Keratinocyte (primary cell): ENCODE measurements at regions not wholly inside any gene's neighbourhood (a gene's known extent, or its start where the extent isn't known, plus 50 kb on each side); places are given as distances from the start of the nearest gene placed in this dataset.

ENCODE experiments used
- DNase-seq: peaks from one replicate; pipeline ENCODE4 v3.0.0-alpha.2; 2011; ENCODE audit warnings: low read depth, missing footprints, low spot score
- FAIRE-seq: peaks from 2 replicates; lab custom pipeline; 2011; peaks lifted over from hg19 to GRCh38; lab: Jason Lieb, UNC
- H2AFZ ChIP-seq: 2 replicates; pipeline ENCODE4 v1.6.0; 2012; ENCODE audit warnings: low read length, control low read depth, inconsistent platforms; ENCODE audit not compliant: control insufficient read depth
- H3K27ac ChIP-seq: 2 replicates; pipeline ENCODE4 v1.5.1; 2011; ENCODE audit warnings: low read length; ENCODE audit not compliant: control insufficient read depth, insufficient read depth
- H3K27me3 ChIP-seq: 3 replicates; pipeline ENCODE4 v1.6.0; 2011; ENCODE audit warnings: low read length; ENCODE audit not compliant: control insufficient read depth, insufficient read depth; ENCODE audit errors: extremely low read depth
- H3K36me3 ChIP-seq, 2 experiments: 2 replicates in 1 of 2; 3 replicates in 1 of 2; pipeline ENCODE4 v1.5.1; 2011; ENCODE audit warnings: low read length in 2 of 2, mild to moderate bottlenecking in 1 of 2; ENCODE audit not compliant: control insufficient read depth in 2 of 2, insufficient read depth in 2 of 2; ENCODE audit errors: extremely low read depth in 1 of 2
- H3K4me1 ChIP-seq: 3 replicates; pipeline ENCODE4 v1.5.1; 2011; ENCODE audit warnings: low read length; ENCODE audit not compliant: control insufficient read depth, insufficient read depth; ENCODE audit errors: extremely low read depth
- H3K4me2 ChIP-seq: 3 replicates; pipeline ENCODE4 v1.6.0; 2011; ENCODE audit warnings: low read depth, low read length; ENCODE audit not compliant: control insufficient read depth, insufficient read depth; ENCODE audit errors: extremely low read depth
- H3K4me3 ChIP-seq, 3 experiments: fragments of 200-600 bp in 1 of 3; sonication (generic) in 1 of 3; 2 replicates in 2 of 3; 3 replicates in 1 of 3; pipeline ENCODE4 v1.5.1; 2011 to 2016; ENCODE audit warnings: low read length in 3 of 3, mild to moderate bottlenecking in 3 of 3, control low read depth in 2 of 3, inconsistent platforms in 1 of 3, low read depth in 1 of 3, mixed read lengths in 1 of 3, mixed run types in 1 of 3, moderate library complexity in 1 of 3; ENCODE audit not compliant: control insufficient read depth in 2 of 3, insufficient read depth in 2 of 3; ENCODE audit errors: extremely low read depth in 1 of 3
- H3K79me2 ChIP-seq: 2 replicates; pipeline ENCODE4 v1.6.0; 2012; ENCODE audit warnings: low read length; ENCODE audit not compliant: control insufficient read depth, insufficient read depth
- H3K9ac ChIP-seq: 3 replicates; pipeline ENCODE4 v1.6.0; 2011; ENCODE audit warnings: low read length; ENCODE audit not compliant: control insufficient read depth, insufficient read depth; ENCODE audit errors: extremely low read depth
- H3K9me1 ChIP-seq: 3 replicates; pipeline ENCODE4 v1.6.0; 2011; ENCODE audit warnings: low read length; ENCODE audit not compliant: control insufficient read depth, insufficient read depth; ENCODE audit errors: extremely low read depth
- H3K9me3 ChIP-seq: 2 replicates; pipeline ENCODE4 v1.5.1; 2012; ENCODE audit warnings: low read depth, low read length; ENCODE audit not compliant: control insufficient read depth
- H4K20me1 ChIP-seq: 3 replicates; pipeline ENCODE4 v1.6.0; 2011; ENCODE audit warnings: low read length; ENCODE audit not compliant: control insufficient read depth, insufficient read depth; ENCODE audit errors: extremely low read depth
- CTCF ChIP-seq, 3 experiments: IDR thresholded peaks in 1 of 3; conservative IDR thresholded peaks in 1 of 3; optimal IDR thresholded peaks in 1 of 3; 2 replicates in 2 of 3; 3 replicates in 1 of 3; pipeline versions ENCODE3 to v1.5.1; 2011; ENCODE audit warnings: low read length in 3 of 3, mild to moderate bottlenecking in 3 of 3, moderate library complexity in 2 of 3, control low read depth in 1 of 3, inconsistent platforms in 1 of 3; ENCODE audit not compliant: insufficient read depth in 2 of 3; ENCODE audit errors: extremely low read depth in 1 of 3
- EZH2 ChIP-seq: IDR thresholded peaks from one replicate; pipeline ENCODE4 v1.6.1; 2012; ENCODE audit warnings: inconsistent platforms, mild to moderate bottlenecking, low read length, moderate library complexity
- dilution Hi-C: fragments of 300-500 bp; cut with MboI; formaldehyde crosslinking; loops from one replicate; pipeline ENCODE4 v1.7.0; 2020; ENCODE audit warnings: low sequenced_read_pairs; ENCODE audit not compliant: extremely low pct_ligation_motif_present

- Histone ChIP-seq H3K9me3 (no peaks in the 10 kb centered on the region), H3K27ac (no peak overlapping the region), H3K9me1 (no peaks in the 10 kb centered on the region), H3K9ac (no peak overlapping the region), H4K20me1 (no peaks in the 10 kb centered on the region), H3K27me3 (no peaks in the 10 kb centered on the region), H3K4me1 (no peaks in the 10 kb centered on the region), H3K36me3 (no peaks in the 10 kb centered on the region), H3K4me3 (no peak overlapping the region), H3K79me2 (no peaks in the 10 kb centered on the region), H3K4me2 (no peak overlapping the region), H2AFZ (no peak overlapping the region)
- no peak for TF ChIP-seq EZH2
- TF ChIP-seq CTCF (optimal IDR thresholded peaks at IDR 0.05 in 1 of 3, IDR thresholded peaks at IDR 0.05 in 1 of 3, conservative IDR thresholded peaks at IDR 0.05 in 1 of 3; ENCODE audit: extremely low read depth in 1 of 3, insufficient read depth in 2 of 3, low read length in 3 of 3), result no peak
- DNase-seq (no peak), FAIRE-seq (no peak)
- dilution Hi-C loops, result no loop called here
Observed at GRCh38 chr16:16833165-16833564, 454.2 kb downstream of the NPIPA7 start.

- Histone ChIP-seq H3K27me3 (no peaks in the 10 kb centered on the region), H3K9me1 (no peaks in the 10 kb centered on the region), H3K9ac (no peak overlapping the region), H2AFZ (no peak overlapping the region), H3K4me3 (no peak overlapping the region), H3K4me2 (no peak overlapping the region), H3K27ac (no peak overlapping the region), H3K79me2 (no peaks in the 10 kb centered on the region), H4K20me1 (no peaks in the 10 kb centered on the region), H3K4me1 (no peaks in the 10 kb centered on the region), H3K36me3 (no peaks in the 10 kb centered on the region), H3K9me3 (no peaks in the 10 kb centered on the region)
- TF ChIP-seq EZH2 (no peak), CTCF (optimal IDR thresholded peaks at IDR 0.05 in 1 of 3, IDR thresholded peaks at IDR 0.05 in 1 of 3, conservative IDR thresholded peaks at IDR 0.05 in 1 of 3; ENCODE audit: extremely low read depth in 1 of 3, insufficient read depth in 2 of 3, low read length in 3 of 3) (no peak)
- FAIRE-seq (no peak), DNase-seq (no peak)
- dilution Hi-C loops, result no loop called here
Observed at GRCh38 chr16:16850274-16850673, 471.3 kb downstream of the NPIPA7 start.
